ENCODE measurements at regions not wholly inside any gene's neighbourhood (a gene's known extent, or its start where the extent isn't known, plus 50 kb on each side); places are given as distances from the start of the nearest gene placed in this dataset.

DNA sequence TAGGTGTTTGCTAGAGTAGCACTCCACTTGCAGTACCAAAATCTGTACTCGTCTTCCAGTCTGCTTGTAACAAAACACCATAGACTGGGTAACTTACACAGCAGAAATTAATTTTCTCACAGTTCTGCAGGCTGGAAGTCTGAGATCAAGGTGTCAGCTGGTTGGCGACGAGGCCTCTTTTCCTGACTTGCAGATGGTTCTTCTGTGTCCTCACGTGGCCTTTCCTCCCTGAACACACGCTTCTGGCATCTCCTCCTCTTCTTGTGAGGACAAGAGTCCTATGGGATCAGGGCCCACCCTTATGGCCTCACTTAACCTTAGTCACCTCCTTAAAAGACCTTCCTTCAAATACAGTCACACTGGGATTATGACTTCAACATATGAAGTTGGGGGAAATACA is 493.5 kb upstream of the MYT1L start:
- DNase-seq, result no peak
- no peak overlapping the region for H3K27ac Mint-ChIP-seq (ENCODE audit: unreplicated experiment)
- peaks cover 12% of the 10 kb centered on the region for H3K9me3 Mint-ChIP-seq (ENCODE audit: unreplicated experiment)
- TF ChIP-seq CTCF (IDR thresholded peaks at IDR 0.05; ENCODE audit: partially characterized antibody, unreplicated experiment), result no peak
- H3K27me3 Mint-ChIP-seq (ENCODE audit: unreplicated experiment), result no peaks in the 10 kb centered on the region
- H3K4me3 Mint-ChIP-seq (ENCODE audit: unreplicated experiment), result no peak overlapping the region
- H3K36me3 Mint-ChIP-seq (ENCODE audit: unreplicated experiment), result peaks cover 16% of the 10 kb centered on the region
- no peaks in the 10 kb centered on the region for H3K4me1 Mint-ChIP-seq (ENCODE audit: low read depth, unreplicated experiment)

- Mint-ChIP-seq H3K27me3 (ENCODE audit: unreplicated experiment) (no peaks in the 10 kb centered on the region), H3K27ac (ENCODE audit: unreplicated experiment) (no peak overlapping the region), H3K36me3 (ENCODE audit: unreplicated experiment) (peaks cover 16% of the 10 kb centered on the region), H3K4me1 (ENCODE audit: low read depth, unreplicated experiment) (no peaks in the 10 kb centered on the region), H3K9me3 (ENCODE audit: unreplicated experiment) (peaks cover 9% of the 10 kb centered on the region), H3K4me3 (ENCODE audit: unreplicated experiment) (no peak overlapping the region)
- no peak for TF ChIP-seq CTCF (IDR thresholded peaks at IDR 0.05; ENCODE audit: partially characterized antibody, unreplicated experiment)
- DNase-seq, result no peak
These were observed 492.1 kb upstream of the MYT1L start for GRCh38 chr2:2823061-2823753.

DNA sequence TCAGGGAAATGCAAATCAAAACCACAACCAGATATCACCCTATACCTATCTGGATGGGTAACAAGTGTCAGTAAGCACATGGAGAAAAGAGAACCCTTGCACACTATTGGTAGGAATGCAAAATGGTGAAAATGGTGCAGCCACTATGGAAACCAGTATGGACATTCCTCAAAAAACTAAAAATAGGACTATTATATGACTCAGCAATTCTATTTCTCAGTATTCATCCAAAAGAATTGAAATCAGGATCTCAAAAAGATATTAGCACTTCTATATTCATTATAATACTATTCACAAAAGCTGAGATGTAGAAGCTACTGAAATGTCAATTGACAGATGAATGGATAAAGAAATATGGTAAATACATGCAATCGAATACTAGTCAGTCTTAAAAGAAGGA is 491.1 kb upstream of the MYT1L start:
- no peaks in the 10 kb centered on the region for H3K27me3 Mint-ChIP-seq (ENCODE audit: unreplicated experiment)
- H3K4me3 Mint-ChIP-seq (ENCODE audit: unreplicated experiment), result no peak overlapping the region
- TF ChIP-seq CTCF (IDR thresholded peaks at IDR 0.05; ENCODE audit: partially characterized antibody, unreplicated experiment), result no peak
- H3K4me1 Mint-ChIP-seq (ENCODE audit: low read depth, unreplicated experiment), result no peaks in the 10 kb centered on the region
- H3K9me3 Mint-ChIP-seq (ENCODE audit: unreplicated experiment), result peaks cover 9% of the 10 kb centered on the region
- no peak overlapping the region for H3K27ac Mint-ChIP-seq (ENCODE audit: unreplicated experiment)
- no peak for DNase-seq
- H3K36me3 Mint-ChIP-seq (ENCODE audit: unreplicated experiment), result peaks cover 16% of the 10 kb centered on the region

- no peak for TF ChIP-seq CTCF (IDR thresholded peaks at IDR 0.05; ENCODE audit: partially characterized antibody, unreplicated experiment)
- DNase-seq, result no peak
- no peak overlapping the region for H3K27ac Mint-ChIP-seq (ENCODE audit: unreplicated experiment)
- H3K27me3 Mint-ChIP-seq (ENCODE audit: unreplicated experiment), result no peaks in the 10 kb centered on the region
- H3K4me3 Mint-ChIP-seq (ENCODE audit: unreplicated experiment), result no peak overlapping the region
- peaks cover 1% of the 10 kb centered on the region for H3K9me3 Mint-ChIP-seq (ENCODE audit: unreplicated experiment)
- H3K4me1 Mint-ChIP-seq (ENCODE audit: low read depth, unreplicated experiment), result no peaks in the 10 kb centered on the region
- peaks cover 16% of the 10 kb centered on the region for H3K36me3 Mint-ChIP-seq (ENCODE audit: unreplicated experiment)
These were observed 481.6 kb upstream of the MYT1L start for GRCh38 chr2:2812648-2813047.

GRCh38 chr2:2812117-2812516 is 481.0 kb upstream of the MYT1L start:
- Mint-ChIP-seq H3K27me3 (ENCODE audit: unreplicated experiment) (no peaks in the 10 kb centered on the region), H3K36me3 (ENCODE audit: unreplicated experiment) (peaks cover 16% of the 10 kb centered on the region)

More at GRCh38 chr2:2812117-2812516, 481.0 kb upstream of the MYT1L start:
- Mint-ChIP-seq H3K27ac (ENCODE audit: unreplicated experiment) (no peak overlapping the region), H3K9me3 (ENCODE audit: unreplicated experiment) (peaks cover 1% of the 10 kb centered on the region), H3K4me1 (ENCODE audit: low read depth, unreplicated experiment) (no peaks in the 10 kb centered on the region), H3K4me3 (ENCODE audit: unreplicated experiment) (no peak overlapping the region)
- no peak for DNase-seq
- no peak for TF ChIP-seq CTCF (IDR thresholded peaks at IDR 0.05; ENCODE audit: partially characterized antibody, unreplicated experiment)

Data from glutamatergic neuron (in vitro differentiated cells).